PC-9 (cell line): ENCODE measurements at regions not wholly inside any gene's neighbourhood (a gene's known extent, or its start where the extent isn't known, plus 50 kb on each side); places are given as distances from the start of the nearest gene placed in this dataset.

ENCODE experiments used
- BruUV-seq: library from RNA; stranded (reverse); fragments of 400-500 nt; replicated peaks from 2 replicates; lab custom pipeline; 2021; lab: Mats Ljungman, UMichigan
- CTCF ChIA-PET: fragments of 300-600 bp; sonication (Branson Sonifier 250); formaldehyde crosslinking; loops from one replicate; lab custom pipeline; 2022; ENCODE audit warnings: antibody characterized with exemption; lab: Charles Lee
- POLR2A ChIA-PET: fragments of 300-600 bp; sonication (Branson Sonifier 250); formaldehyde crosslinking; loops from one replicate; lab custom pipeline; 2022; ENCODE audit warnings: antibody characterized with exemption; ENCODE audit not compliant: unreplicated experiment; lab: Charles Lee
- DNase-seq, 2 experiments: peaks; one replicate each; pipeline versions ENCODE4 v3.0.0 to v3.0.0-alpha.2; 2015 to 2022; ENCODE audit warnings: mixed read lengths in 1 of 2
- H2AFZ ChIP-seq: fragments of 200-600 bp; sonication (generic); 2 replicates; pipeline ENCODE4 v1.8.1; 2017; ENCODE audit warnings: antibody characterized with exemption
- H3F3A ChIP-seq: fragments of 200-600 bp; sonication (generic); 2 replicates; pipeline ENCODE4 v1.8.1; 2017; ENCODE audit warnings: antibody characterized with exemption, mild to moderate bottlenecking, low read depth; ENCODE audit not compliant: insufficient read depth
- H3K27ac ChIP-seq: fragments of 200-600 bp; sonication (generic); 2 replicates; pipeline ENCODE4 v1.6.1; 2016; ENCODE audit warnings: mixed run types
- H3K27me3 ChIP-seq: fragments of 200-600 bp; sonication (generic); 2 replicates; pipeline ENCODE4 v1.6.1; 2016; ENCODE audit warnings: low read depth, mixed run types; ENCODE audit not compliant: insufficient read depth
- H3K36me3 ChIP-seq: fragments of 200-600 bp; sonication (generic); 2 replicates; pipeline ENCODE4 v1.6.1; 2016; ENCODE audit warnings: low read depth, mixed run types
- H3K4me1 ChIP-seq: fragments of 200-600 bp; sonication (generic); replicated peaks from 2 replicates; pipeline ENCODE4 v1.6.1; 2016; ENCODE audit warnings: mixed run types; ENCODE audit not compliant: insufficient read depth
- H3K4me2 ChIP-seq: fragments of 200-600 bp; sonication (generic); 2 replicates; pipeline ENCODE4 v1.6.1; 2017; ENCODE audit warnings: mixed run types
- H3K4me3 ChIP-seq: fragments of 200-600 bp; sonication (generic); 2 replicates; pipeline ENCODE4 v1.6.1; 2016; ENCODE audit warnings: mixed run types
- H3K79me2 ChIP-seq: fragments of 200-600 bp; sonication (generic); 2 replicates; pipeline ENCODE4 v1.6.1; 2017; ENCODE audit warnings: low read depth, mixed run types
- H3K9me2 ChIP-seq: fragments of 200-600 bp; sonication (generic); 2 replicates; pipeline ENCODE4 v1.8.1; 2017; ENCODE audit warnings: mild to moderate bottlenecking; ENCODE audit not compliant: insufficient read depth
- H3K9me3 ChIP-seq: fragments of 200-600 bp; sonication (generic); 2 replicates; pipeline ENCODE4 v1.8.1; 2016; ENCODE audit warnings: low read depth; ENCODE audit not compliant: insufficient read depth
- H4K20me1 ChIP-seq: fragments of 200-600 bp; sonication (generic); 2 replicates; pipeline ENCODE4 v1.8.1; 2017; ENCODE audit not compliant: insufficient read depth
- EZH2 ChIP-seq: fragments of 200-600 bp; sonication (generic); IDR thresholded peaks from 2 replicates; pipeline ENCODE4 v1.8.0; 2017; ENCODE audit warnings: antibody characterized with exemption, low read depth
- intact Hi-C: fragments of 100-400 bp; cut with micrococcal nuclease; formaldehyde crosslinking; loops from one replicate; pipeline ENCODE4 v1.10.0; 2022; ENCODE audit not compliant: unreplicated experiment
- TF ChIP-seq, protein P1 (sequence below): fragments of 200-600 bp; sonication (generic); conservative IDR thresholded peaks from 2 replicates; pipeline ENCODE4 v1.6.1; 2017; ENCODE audit warnings: mixed run types, antibody characterized with exemption, mild to moderate bottlenecking, moderate library complexity

DNA sequence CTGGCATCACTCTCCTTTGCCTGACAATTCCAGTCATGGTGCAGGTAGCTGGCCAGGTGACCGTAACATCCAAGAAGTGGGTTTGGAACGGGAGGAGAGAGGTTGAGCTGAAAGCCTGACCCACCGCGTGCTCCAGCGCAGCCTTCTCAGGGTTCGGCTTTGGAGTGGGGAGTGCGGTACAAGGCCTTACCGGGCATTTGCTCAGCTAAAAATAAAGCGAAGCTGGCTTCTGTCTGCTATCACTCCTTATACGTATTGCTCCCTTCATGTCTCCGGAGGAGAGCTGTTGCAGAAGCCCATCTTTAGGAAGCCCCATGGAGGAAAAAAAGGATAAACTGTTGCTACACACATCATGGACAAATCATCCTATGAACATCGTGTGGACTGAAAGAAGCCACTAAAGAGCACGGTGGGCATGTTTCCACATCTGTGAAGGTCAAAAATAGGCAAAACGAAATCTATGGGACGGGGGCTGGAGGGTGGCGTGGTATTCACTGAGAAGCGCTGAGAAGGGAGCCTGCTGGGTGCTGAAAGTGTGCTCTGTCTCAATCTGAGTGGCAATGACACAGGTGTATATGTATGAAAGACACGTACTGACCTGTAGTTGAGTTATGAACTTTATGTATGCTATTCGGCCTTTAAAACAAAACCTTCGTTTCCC lies 57.2 kb upstream of the TAB2 start:
- Histone ChIP-seq H3F3A (no peaks in the 10 kb centered on the region), H3K4me3 (no peak overlapping the region), H2AFZ (no peak overlapping the region), H3K9me3 (no peaks in the 10 kb centered on the region), H4K20me1 (no peaks in the 10 kb centered on the region), H3K27me3 (no peaks in the 10 kb centered on the region), H3K4me1 (no peaks in the 10 kb centered on the region), H3K9me2 (no peaks in the 10 kb centered on the region), H3K4me2 (no peak overlapping the region), H3K36me3 (no peaks in the 10 kb centered on the region), H3K79me2 (no peaks in the 10 kb centered on the region), H3K27ac (no peak overlapping the region)
- TF ChIP-seq EZH2 = no peak
- TF ChIP-seq, protein P1, sequence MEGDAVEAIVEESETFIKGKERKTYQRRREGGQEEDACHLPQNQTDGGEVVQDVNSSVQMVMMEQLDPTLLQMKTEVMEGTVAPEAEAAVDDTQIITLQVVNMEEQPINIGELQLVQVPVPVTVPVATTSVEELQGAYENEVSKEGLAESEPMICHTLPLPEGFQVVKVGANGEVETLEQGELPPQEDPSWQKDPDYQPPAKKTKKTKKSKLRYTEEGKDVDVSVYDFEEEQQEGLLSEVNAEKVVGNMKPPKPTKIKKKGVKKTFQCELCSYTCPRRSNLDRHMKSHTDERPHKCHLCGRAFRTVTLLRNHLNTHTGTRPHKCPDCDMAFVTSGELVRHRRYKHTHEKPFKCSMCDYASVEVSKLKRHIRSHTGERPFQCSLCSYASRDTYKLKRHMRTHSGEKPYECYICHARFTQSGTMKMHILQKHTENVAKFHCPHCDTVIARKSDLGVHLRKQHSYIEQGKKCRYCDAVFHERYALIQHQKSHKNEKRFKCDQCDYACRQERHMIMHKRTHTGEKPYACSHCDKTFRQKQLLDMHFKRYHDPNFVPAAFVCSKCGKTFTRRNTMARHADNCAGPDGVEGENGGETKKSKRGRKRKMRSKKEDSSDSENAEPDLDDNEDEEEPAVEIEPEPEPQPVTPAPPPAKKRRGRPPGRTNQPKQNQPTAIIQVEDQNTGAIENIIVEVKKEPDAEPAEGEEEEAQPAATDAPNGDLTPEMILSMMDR = no peak
- POLR2A ChIA-PET = interaction anchor here (0.9 kb wide), 1 partner anchor 186 kb away, joined by 3 read pairs; no protein-coding TSS in a partner anchor
- no TSS peak for BruUV-seq
- no peak for DNase-seq
- CTCF ChIA-PET = no interaction called here
- intact Hi-C loops = no loop called here

DNA sequence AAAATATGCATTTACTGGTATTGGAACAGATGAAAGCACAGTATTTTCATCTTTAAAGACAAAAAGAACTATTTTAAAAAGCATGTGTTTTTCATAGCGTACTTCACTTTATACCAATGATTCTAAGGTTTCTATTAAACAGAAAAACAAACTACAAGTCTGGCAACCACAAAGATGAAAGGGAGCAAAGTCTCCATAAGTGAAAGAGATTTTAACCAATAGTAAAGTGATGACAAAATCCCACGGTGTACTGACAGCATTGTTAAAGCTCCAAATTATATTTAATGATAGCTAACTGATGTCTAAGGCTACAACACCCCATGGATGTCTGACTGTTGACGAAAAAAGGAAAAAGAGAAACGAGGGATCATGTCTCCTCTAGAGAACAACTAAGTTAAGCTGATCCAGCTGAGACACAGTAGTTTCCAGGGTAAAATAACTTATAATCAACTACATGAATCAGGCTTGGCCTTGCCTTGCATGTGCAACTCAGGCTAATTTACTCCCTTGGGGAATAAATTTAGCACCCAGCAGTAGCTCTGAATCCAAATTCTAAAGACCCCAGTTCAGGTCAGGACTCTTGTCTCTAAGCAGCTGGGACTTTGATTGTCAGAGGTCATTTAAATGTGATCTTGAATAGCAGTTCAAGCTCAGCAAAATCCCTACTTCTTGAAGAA lies 56.0 kb upstream of the TAB2 start:
- POLR2A ChIA-PET = interaction anchor here (0.9 kb wide), 1 partner anchor 185 kb away, joined by 3 read pairs; no protein-coding TSS in a partner anchor
- Histone ChIP-seq H3F3A (no peaks in the 10 kb centered on the region), H3K36me3 (no peaks in the 10 kb centered on the region), H3K4me2 (no peak overlapping the region), H2AFZ (no peak overlapping the region), H3K9me3 (no peaks in the 10 kb centered on the region), H3K4me3 (no peak overlapping the region), H3K4me1 (no peaks in the 10 kb centered on the region), H3K79me2 (no peaks in the 10 kb centered on the region), H3K27ac (no peak overlapping the region), H3K27me3 (no peaks in the 10 kb centered on the region), H3K9me2 (no peaks in the 10 kb centered on the region), H4K20me1 (no peaks in the 10 kb centered on the region)
- BruUV-seq = no TSS peak
- CTCF ChIA-PET = no interaction called here
- TF ChIP-seq, protein P1 = no peak
- TF ChIP-seq EZH2 = no peak
- no peak for DNase-seq
- intact Hi-C loops = no loop called here

DNA sequence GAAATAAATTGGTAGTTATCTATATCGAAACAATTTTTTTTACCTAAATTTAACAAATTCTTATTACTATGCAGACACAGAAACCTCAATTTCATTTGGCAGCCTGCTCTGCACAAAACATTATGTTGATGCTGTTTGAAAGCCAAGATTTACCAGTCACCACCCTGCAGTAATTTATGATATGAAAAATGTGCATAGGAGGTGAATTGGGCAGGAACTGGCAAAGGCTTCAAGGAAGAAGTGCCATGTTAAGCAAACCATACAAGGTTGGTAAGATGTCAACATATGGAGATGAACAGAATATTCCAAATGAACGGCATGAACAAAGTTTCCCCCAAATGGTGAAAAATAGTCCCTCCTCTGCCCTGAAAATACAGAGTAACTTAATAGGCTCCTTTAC lies 54.2 kb upstream of the TAB2 start:
- Histone ChIP-seq H4K20me1 (no peaks in the 10 kb centered on the region), H3K4me2 (no peak overlapping the region), H3K4me3 (no peak overlapping the region), H3F3A (no peaks in the 10 kb centered on the region), H3K9me3 (no peaks in the 10 kb centered on the region), H3K79me2 (no peaks in the 10 kb centered on the region), H3K9me2 (no peaks in the 10 kb centered on the region), H3K27me3 (no peaks in the 10 kb centered on the region), H3K4me1 (no peaks in the 10 kb centered on the region), H3K36me3 (no peaks in the 10 kb centered on the region), H3K27ac (no peak overlapping the region), H2AFZ (no peak overlapping the region)
- intact Hi-C loops = no loop called here
- no TSS peak for BruUV-seq
- TF ChIP-seq, protein P1 = no peak
- no peak for TF ChIP-seq EZH2
- DNase-seq = no peak
- CTCF ChIA-PET = no interaction called here
- POLR2A ChIA-PET = no interaction called here
